A549 (cell line): ENCODE measurements at regions not wholly inside any gene's neighbourhood (a gene's known extent, or its start where the extent isn't known, plus 50 kb on each side); places are given as distances from the start of the nearest gene placed in this dataset.

ENCODE experiments used
- ATAC-seq, 2 experiments: fragments of 200-7000 bp in 1 of 2; fragments of >200 bp in 1 of 2; cut with Nextera tagmentation in 1 of 2; cut with Tn5 transposase in 1 of 2; 3 replicates each; pipeline versions ENCODE4 v1.8.0 to v1.9.1; 2018 to 2020; ENCODE audit warnings: mild to moderate bottlenecking in 1 of 2, moderate library complexity in 1 of 2
- CTCF ChIA-PET: fragments of 300-600 bp; sonication (Branson Sonifier 250); formaldehyde crosslinking; extraction: SDS; loops from one replicate; lab custom pipeline; 2021; ENCODE audit warnings: antibody characterized with exemption, inconsistent platforms; lab: Yijun Ruan, JAX
- POLR2A ChIA-PET: fragments of 350-600 bp; formaldehyde crosslinking; extraction: SDS; loops from one replicate; lab custom pipeline; 2021; ENCODE audit warnings: antibody characterized with exemption, inconsistent platforms; lab: Yijun Ruan, JAX
- DNase-seq, 2 experiments: peaks; one replicate each; pipeline versions ENCODE4 v3.0.0 to v3.0.0-alpha.2; 2011 to 2016; ENCODE audit warnings: low read depth in 1 of 2, low spot score in 1 of 2
- FAIRE-seq: peaks from 2 replicates; lab custom pipeline; 2011; peaks lifted over from hg19 to GRCh38; lab: Jason Lieb, UNC
- H3K27ac ChIP-seq, 2 experiments: fragments of >200 bp; sonication (Bioruptor Twin); formaldehyde crosslinking; 3 replicates each; pipeline ENCODE4 v1.5.1; 2016 to 2017
- H3K4me1 ChIP-seq: fragments of >200 bp; sonication (Bioruptor Twin); formaldehyde crosslinking; 3 replicates; pipeline ENCODE4 v1.6.1; 2016
- H3K4me2 ChIP-seq: fragments of >200 bp; sonication (Bioruptor Twin); formaldehyde crosslinking; 3 replicates; pipeline ENCODE4 v1.6.1; 2016
- H3K4me3 ChIP-seq: fragments of >200 bp; sonication (Bioruptor Twin); formaldehyde crosslinking; 3 replicates; pipeline ENCODE4 v1.5.1; 2016
- H3K9me3 ChIP-seq: fragments of >200 bp; sonication (Bioruptor Twin); formaldehyde crosslinking; 3 replicates; pipeline ENCODE4 v1.6.1; 2016
- BCL3 ChIP-seq: fragments of >200 bp; sonication (Bioruptor Twin); formaldehyde crosslinking; IDR thresholded peaks from 3 replicates; pipeline ENCODE4 v1.6.1; 2016
- CBX2 ChIP-seq: fragments of 200-600 bp; sonication (generic); IDR thresholded peaks from 2 replicates; pipeline ENCODE4 v1.6.1; 2016; ENCODE audit warnings: low read depth, mild to moderate bottlenecking, borderline replicate concordance
- CHD2 ChIP-seq: fragments of 150-350 bp; IDR thresholded peaks from 2 replicates; pipeline ENCODE4 v1.6.1; 2014; ENCODE audit warnings: low read length; ENCODE audit not compliant: partially characterized antibody
- EHMT2 ChIP-seq: fragments of 200-600 bp; sonication (generic); IDR thresholded peaks from 2 replicates; pipeline ENCODE4 v1.6.1; 2016; ENCODE audit warnings: antibody characterized with exemption, low read depth, mild to moderate bottlenecking, moderate library complexity
- FOSB ChIP-seq: fragments of 250-450 bp; sonication (Bioruptor Pico); IDR thresholded peaks from 2 replicates; pipeline ENCODE4 v1.5.0; 2020; ENCODE audit warnings: mild to moderate bottlenecking, moderate library complexity
- FOSL2 ChIP-seq, 2 experiments: fragments of 450-650 bp in 1 of 2; fragments of >200 bp in 1 of 2; sonication (Bioruptor Twin) in 1 of 2; formaldehyde crosslinking; IDR thresholded peaks; 2 replicates each; pipeline versions ENCODE4 v1.5.0 to v1.6.1; 2016 to 2020; ENCODE audit warnings: mild to moderate bottlenecking in 1 of 2, moderate library complexity in 1 of 2
- GATA3 ChIP-seq: IDR thresholded peaks from 2 replicates; pipeline ENCODE4 v1.6.1; 2012; ENCODE audit warnings: borderline replicate concordance
- HDAC2 ChIP-seq: fragments of 200-600 bp; sonication (generic); IDR thresholded peaks from 2 replicates; pipeline ENCODE4 v1.6.1; 2016
- HOXA7 ChIP-seq: fragments of 250-450 bp; sonication (Bioruptor Pico); IDR thresholded peaks from 2 replicates; pipeline ENCODE4 v1.5.0; 2020; ENCODE audit warnings: mild to moderate bottlenecking, moderate library complexity
- HOXB5 ChIP-seq: fragments of 250-450 bp; sonication (Bioruptor Pico); IDR thresholded peaks from 2 replicates; pipeline ENCODE4 v1.5.0; 2020; ENCODE audit warnings: mild to moderate bottlenecking, moderate library complexity
- KDM5A ChIP-seq: fragments of 200-600 bp; sonication (generic); IDR thresholded peaks from 2 replicates; pipeline ENCODE4 v1.6.1; 2016; ENCODE audit warnings: antibody characterized with exemption, mild to moderate bottlenecking
- NR3C1 ChIP-seq: fragments of >200 bp; sonication (Bioruptor Twin); formaldehyde crosslinking; IDR thresholded peaks from 3 replicates; pipeline ENCODE4 v1.6.1; 2017
- PHF8 ChIP-seq: fragments of 200-600 bp; sonication (generic); IDR thresholded peaks from 2 replicates; pipeline ENCODE4 v1.6.1; 2016; ENCODE audit warnings: low read depth, mild to moderate bottlenecking, antibody characterized with exemption, moderate library complexity, borderline replicate concordance
- POLR2AphosphoS2 ChIP-seq: conservative IDR thresholded peaks from 2 replicates; pipeline ENCODE4 v1.6.1; 2012; ENCODE audit warnings: low read length, improper control_type of control experiment, inconsistent platforms
- RARB ChIP-seq: fragments of 250-450 bp; sonication (Bioruptor Pico); IDR thresholded peaks from 2 replicates; pipeline ENCODE4 v1.8.0; 2021; ENCODE audit warnings: mild to moderate bottlenecking, moderate library complexity
- RCOR1 ChIP-seq: fragments of 150-350 bp; IDR thresholded peaks from 2 replicates; pipeline ENCODE4 v1.6.1; 2014; ENCODE audit warnings: antibody characterized with exemption, low read length, low read depth
- RFX5 ChIP-seq: fragments of 450-650 bp; IDR thresholded peaks from 2 replicates; pipeline ENCODE4 v1.7.1; 2014; ENCODE audit warnings: antibody characterized with exemption, mild to moderate bottlenecking, moderate library complexity
- RNF2 ChIP-seq: fragments of 200-600 bp; sonication (generic); IDR thresholded peaks from 2 replicates; pipeline ENCODE4 v1.6.1; 2016; ENCODE audit warnings: low read depth, mild to moderate bottlenecking, antibody characterized with exemption, moderate library complexity, borderline replicate concordance
- SMC3 ChIP-seq: fragments of >200 bp; sonication (Bioruptor Twin); formaldehyde crosslinking; IDR thresholded peaks from 3 replicates; pipeline ENCODE4 v1.6.1; 2018; ENCODE audit warnings: inconsistent platforms
- SREBF2 ChIP-seq: fragments of 450-650 bp; IDR thresholded peaks from 2 replicates; pipeline ENCODE4 v1.6.1; 2014; ENCODE audit warnings: mild to moderate bottlenecking, moderate library complexity
- TFCP2L1 ChIP-seq: fragments of 250-450 bp; sonication (Bioruptor Pico); IDR thresholded peaks from 2 replicates; pipeline ENCODE4 v1.5.0; 2021; ENCODE audit warnings: mild to moderate bottlenecking
- TP53 ChIP-seq: fragments of 250-450 bp; sonication (Bioruptor Pico); IDR thresholded peaks from 2 replicates; pipeline ENCODE4 v1.5.0; 2021; ENCODE audit warnings: mild to moderate bottlenecking, moderate library complexity
- ZNF302 ChIP-seq: fragments of 250-450 bp; sonication (Bioruptor Pico); IDR thresholded peaks from 2 replicates; pipeline ENCODE4 v1.9.0; 2021; ENCODE audit warnings: inconsistent platforms, mild to moderate bottlenecking, moderate library complexity
- WGBS: methylation state at CpG from one replicate; pipeline ENCODE4 v1.1.6; 2017; ENCODE audit errors: missing lambda C conversion rate; 5-methylcytosine and 5-hydroxymethylcytosine counted together
- TF ChIP-seq, protein P1 (sequence below): fragments of >200 bp; sonication (Bioruptor Twin); formaldehyde crosslinking; IDR thresholded peaks from 3 replicates; pipeline ENCODE4 v1.5.1; 2016
- TF ChIP-seq, protein P2 (sequence below): fragments of 200-600 bp; sonication (generic); IDR thresholded peaks from 2 replicates; pipeline ENCODE4 v1.6.1; 2016; ENCODE audit warnings: antibody characterized with exemption, mild to moderate bottlenecking, moderate library complexity
- TF ChIP-seq, protein P3 (sequence below): fragments of 450-650 bp; IDR thresholded peaks from 2 replicates; pipeline ENCODE4 v1.6.1; 2014; ENCODE audit warnings: antibody characterized with exemption

DNA sequence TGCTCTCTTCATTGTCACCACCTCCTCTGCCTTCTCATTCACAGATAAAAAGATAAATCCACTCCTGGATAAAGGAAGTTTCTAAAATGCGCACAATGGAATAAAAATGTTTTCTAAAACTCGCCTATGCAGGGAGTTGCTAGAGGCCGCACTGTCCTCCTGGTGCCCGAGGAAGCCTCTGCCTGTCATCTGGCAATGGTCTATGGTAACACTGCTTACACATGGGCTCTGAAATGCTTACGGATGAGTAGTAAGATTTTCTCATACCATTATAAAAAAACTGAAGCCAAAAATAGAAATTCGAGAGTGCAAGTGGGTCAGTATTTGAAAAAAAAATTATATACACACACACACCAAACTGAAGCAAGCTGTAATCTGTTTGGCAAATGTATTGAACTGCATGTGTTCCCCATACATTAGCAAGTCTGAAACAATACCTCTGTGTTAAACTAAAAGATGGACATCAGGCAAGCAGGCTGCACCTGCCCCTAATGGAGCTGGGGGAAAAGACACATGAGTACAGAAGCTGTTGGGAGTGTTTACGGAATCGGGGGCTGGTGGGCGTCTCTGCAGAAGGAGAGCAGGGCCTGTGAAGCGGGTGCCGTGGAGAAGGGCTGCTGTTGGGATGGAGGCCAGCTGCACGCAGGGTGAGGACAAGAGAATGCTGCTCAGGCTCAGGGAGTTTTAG, 103.3 kb upstream of the FAT1 start:
- FAIRE-seq (no peak), ATAC-seq (no peak), DNase-seq (no peak)
- TF ChIP-seq BCL3 (no peak), CHD2 (no peak), RARB (no peak)
- Histone ChIP-seq H3K4me3 (no peak overlapping the region), H3K4me2 (no peak overlapping the region), H3K4me1 (peaks cover 33% of the 10 kb centered on the region), H3K9me3 (no peaks in the 10 kb centered on the region), H3K27ac (no peak overlapping the region)
- 88% methylated on average over 12 of the region's 12 CpGs for WGBS
- ChIA-PET CTCF (interaction anchor here (1.4 kb wide), 1 partner anchor 94 kb away, joined by 4 read pairs; no protein-coding TSS in a partner anchor), POLR2A (no interaction called here)

DNA sequence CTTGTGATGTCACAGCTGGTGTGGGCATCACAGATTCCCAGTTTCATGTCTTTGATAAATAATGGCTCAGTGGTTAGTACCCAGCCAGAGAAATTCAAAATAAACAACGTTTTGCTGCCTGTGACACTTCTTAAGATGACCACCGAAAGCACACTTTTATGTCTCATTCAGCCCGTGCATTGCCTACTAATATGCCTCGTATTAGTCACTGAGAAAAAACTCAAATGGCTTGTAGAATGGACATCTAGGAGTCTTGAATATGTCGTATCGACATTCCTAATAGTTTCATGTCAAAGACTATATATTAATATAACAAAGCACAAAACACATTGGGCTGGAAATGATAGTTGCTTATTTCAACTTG, 103.9 kb upstream of the FAT1 start:
- Histone ChIP-seq H3K4me3 (no peak overlapping the region), H3K9me3 (no peaks in the 10 kb centered on the region), H3K4me1 (peaks cover 33% of the 10 kb centered on the region), H3K4me2 (no peak overlapping the region), H3K27ac (no peak overlapping the region)
- 69% methylated on average over 6 of the region's 6 CpGs for WGBS
- no peak for FAIRE-seq
- ChIA-PET POLR2A (no interaction called here), CTCF (no interaction called here)
- ATAC-seq = no peak
- DNase-seq = no peak
- TF ChIP-seq TFCP2L1 (CRISPR knock-in tag) (no peak), ZNF302 (CRISPR knock-in tag) (no peak), CBX2 (no peak), RARB (no peak), HOXB5 (CRISPR knock-in tag) (no peak), SREBF2 (no peak), NR3C1 (no peak), HOXA7 (CRISPR knock-in tag) (no peak), KDM5A (no peak), FOSB (CRISPR knock-in tag) (no peak), PHF8 (no peak), RFX5 (no peak), RCOR1 (no peak)
- TF ChIP-seq, all 56 proteins: peak for 0

- no peak for TF ChIP-seq KDM5A
- no peak for TF ChIP-seq HOXB5 (CRISPR knock-in tag)
- no peak for TF ChIP-seq TP53
- no peak for TF ChIP-seq EHMT2
- TF ChIP-seq POLR2AphosphoS2 = no peak
- no peak for TF ChIP-seq ZNF302 (CRISPR knock-in tag)
- no peak for TF ChIP-seq HDAC2
- no peak for TF ChIP-seq RFX5
- no peak for TF ChIP-seq FOSL2 (IDR thresholded peaks at IDR 0.05)
- no peak for TF ChIP-seq FOSL2 (CRISPR knock-in tag; IDR thresholded peaks at IDR 0.05)
- TF ChIP-seq GATA3 = no peak
- TF ChIP-seq, protein P1, sequence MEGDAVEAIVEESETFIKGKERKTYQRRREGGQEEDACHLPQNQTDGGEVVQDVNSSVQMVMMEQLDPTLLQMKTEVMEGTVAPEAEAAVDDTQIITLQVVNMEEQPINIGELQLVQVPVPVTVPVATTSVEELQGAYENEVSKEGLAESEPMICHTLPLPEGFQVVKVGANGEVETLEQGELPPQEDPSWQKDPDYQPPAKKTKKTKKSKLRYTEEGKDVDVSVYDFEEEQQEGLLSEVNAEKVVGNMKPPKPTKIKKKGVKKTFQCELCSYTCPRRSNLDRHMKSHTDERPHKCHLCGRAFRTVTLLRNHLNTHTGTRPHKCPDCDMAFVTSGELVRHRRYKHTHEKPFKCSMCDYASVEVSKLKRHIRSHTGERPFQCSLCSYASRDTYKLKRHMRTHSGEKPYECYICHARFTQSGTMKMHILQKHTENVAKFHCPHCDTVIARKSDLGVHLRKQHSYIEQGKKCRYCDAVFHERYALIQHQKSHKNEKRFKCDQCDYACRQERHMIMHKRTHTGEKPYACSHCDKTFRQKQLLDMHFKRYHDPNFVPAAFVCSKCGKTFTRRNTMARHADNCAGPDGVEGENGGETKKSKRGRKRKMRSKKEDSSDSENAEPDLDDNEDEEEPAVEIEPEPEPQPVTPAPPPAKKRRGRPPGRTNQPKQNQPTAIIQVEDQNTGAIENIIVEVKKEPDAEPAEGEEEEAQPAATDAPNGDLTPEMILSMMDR = no peak
- TF ChIP-seq, protein P2, sequence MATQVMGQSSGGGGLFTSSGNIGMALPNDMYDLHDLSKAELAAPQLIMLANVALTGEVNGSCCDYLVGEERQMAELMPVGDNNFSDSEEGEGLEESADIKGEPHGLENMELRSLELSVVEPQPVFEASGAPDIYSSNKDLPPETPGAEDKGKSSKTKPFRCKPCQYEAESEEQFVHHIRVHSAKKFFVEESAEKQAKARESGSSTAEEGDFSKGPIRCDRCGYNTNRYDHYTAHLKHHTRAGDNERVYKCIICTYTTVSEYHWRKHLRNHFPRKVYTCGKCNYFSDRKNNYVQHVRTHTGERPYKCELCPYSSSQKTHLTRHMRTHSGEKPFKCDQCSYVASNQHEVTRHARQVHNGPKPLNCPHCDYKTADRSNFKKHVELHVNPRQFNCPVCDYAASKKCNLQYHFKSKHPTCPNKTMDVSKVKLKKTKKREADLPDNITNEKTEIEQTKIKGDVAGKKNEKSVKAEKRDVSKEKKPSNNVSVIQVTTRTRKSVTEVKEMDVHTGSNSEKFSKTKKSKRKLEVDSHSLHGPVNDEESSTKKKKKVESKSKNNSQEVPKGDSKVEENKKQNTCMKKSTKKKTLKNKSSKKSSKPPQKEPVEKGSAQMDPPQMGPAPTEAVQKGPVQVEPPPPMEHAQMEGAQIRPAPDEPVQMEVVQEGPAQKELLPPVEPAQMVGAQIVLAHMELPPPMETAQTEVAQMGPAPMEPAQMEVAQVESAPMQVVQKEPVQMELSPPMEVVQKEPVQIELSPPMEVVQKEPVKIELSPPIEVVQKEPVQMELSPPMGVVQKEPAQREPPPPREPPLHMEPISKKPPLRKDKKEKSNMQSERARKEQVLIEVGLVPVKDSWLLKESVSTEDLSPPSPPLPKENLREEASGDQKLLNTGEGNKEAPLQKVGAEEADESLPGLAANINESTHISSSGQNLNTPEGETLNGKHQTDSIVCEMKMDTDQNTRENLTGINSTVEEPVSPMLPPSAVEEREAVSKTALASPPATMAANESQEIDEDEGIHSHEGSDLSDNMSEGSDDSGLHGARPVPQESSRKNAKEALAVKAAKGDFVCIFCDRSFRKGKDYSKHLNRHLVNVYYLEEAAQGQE = no peak
- no peak for TF ChIP-seq SMC3
- no peak for TF ChIP-seq RNF2
- TF ChIP-seq, protein P3, sequence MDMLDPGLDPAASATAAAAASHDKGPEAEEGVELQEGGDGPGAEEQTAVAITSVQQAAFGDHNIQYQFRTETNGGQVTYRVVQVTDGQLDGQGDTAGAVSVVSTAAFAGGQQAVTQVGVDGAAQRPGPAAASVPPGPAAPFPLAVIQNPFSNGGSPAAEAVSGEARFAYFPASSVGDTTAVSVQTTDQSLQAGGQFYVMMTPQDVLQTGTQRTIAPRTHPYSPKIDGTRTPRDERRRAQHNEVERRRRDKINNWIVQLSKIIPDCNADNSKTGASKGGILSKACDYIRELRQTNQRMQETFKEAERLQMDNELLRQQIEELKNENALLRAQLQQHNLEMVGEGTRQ = no peak
- ATAC-seq (no peak), DNase-seq (no peak), FAIRE-seq (no peak)
- Histone ChIP-seq H3K4me2 (peak overlapping the region; percentile 49), H3K4me3 (no peak overlapping the region), H3K4me1 (peaks cover 31% of the 10 kb centered on the region), H3K27ac (peak overlapping the region; percentile 69), H3K9me3 (no peaks in the 10 kb centered on the region)
- WGBS = 89% methylated on average over 6 of the region's 6 CpGs
- CTCF ChIA-PET = no interaction called here
- POLR2A ChIA-PET = no interaction called here
Observed at GRCh38 chr4:186829097-186829496, 105.4 kb upstream of the FAT1 start.
